HepG2 (cell line): ENCODE measurements at regions not wholly inside any gene's neighbourhood (a gene's known extent, or its start where the extent isn't known, plus 50 kb on each side); places are given as distances from the start of the nearest gene placed in this dataset.

Experiments used
- CBFB ChIP-seq: sonication (generic); formaldehyde crosslinking; IDR thresholded peaks from 2 replicates; pipeline ENCODE4 v1.4.0; 2020; ENCODE audit warnings: missing genetic modification reagents
- CREB1 ChIP-seq, 2 experiments: fragments of 450-650 bp in 1 of 2; IDR thresholded peaks; 2 replicates each; pipeline ENCODE4 v1.6.1; 2016 to 2017; ENCODE audit warnings: control low read depth in 1 of 2, mild to moderate bottlenecking in 1 of 2, missing compliant biosample characterization in 1 of 2, missing genetic modification characterization in 1 of 2
- PREB ChIP-seq: sonication (generic); formaldehyde crosslinking; IDR thresholded peaks from 2 replicates; pipeline ENCODE4 v1.4.0; 2020; ENCODE audit warnings: missing genetic modification reagents
- RAD21 ChIP-seq: fragments of 450-650 bp; formaldehyde crosslinking; IDR thresholded peaks from 2 replicates; pipeline ENCODE4 v1.5.0; 2020; ENCODE audit warnings: mild to moderate bottlenecking
- SNAPC5 ChIP-seq: sonication (generic); formaldehyde crosslinking; IDR thresholded peaks from 2 replicates; pipeline ENCODE4 v1.8.1; 2023; ENCODE audit warnings: mild to moderate bottlenecking, missing genetic modification reagents, borderline replicate concordance
- USF2 ChIP-seq, 2 experiments: sonication (generic) in 1 of 2; formaldehyde crosslinking in 1 of 2; IDR thresholded peaks; 2 replicates each; pipeline versions ENCODE4 v1.5.1 to v1.6.1; 2011 to 2020; ENCODE audit warnings: borderline replicate concordance in 1 of 2, low read depth in 1 of 2, low read length in 1 of 2, mild to moderate bottlenecking in 1 of 2, missing genetic modification reagents in 1 of 2, moderate library complexity in 1 of 2
- YY1 ChIP-seq: IDR thresholded peaks from 2 replicates; pipeline ENCODE4 v1.6.1; 2011; ENCODE audit warnings: low read length, low read depth, moderate library complexity, mild to moderate bottlenecking; ENCODE audit not compliant: insufficient read depth, insufficient replicate concordance
- ZNF614 ChIP-seq: IDR thresholded peaks from 2 replicates; pipeline ENCODE4 v1.6.1; 2018; ENCODE audit warnings: missing biosample characterization, missing genetic modification reagents, inconsistent platforms, borderline replicate concordance
- TF ChIP-seq, protein P1 (sequence below): sonication (generic); formaldehyde crosslinking; IDR thresholded peaks from 2 replicates; pipeline ENCODE4 v1.5.0; 2020; ENCODE audit warnings: mild to moderate bottlenecking, missing genetic modification reagents, moderate library complexity
- TF ChIP-seq, protein P2 (sequence below): sonication (generic); formaldehyde crosslinking; IDR thresholded peaks from 2 replicates; pipeline ENCODE4 v1.8.1; 2023; ENCODE audit warnings: missing genetic modification reagents, inconsistent platforms, borderline replicate concordance

GRCh38 chr2:62382757-62383156 is 123.2 kb downstream of the TMEM17 start:
- no peak for TF ChIP-seq USF2 (IDR thresholded peaks at IDR 0.05; ENCODE audit: low read depth, low read length)
- no peak for TF ChIP-seq USF2 (CRISPR knock-in tag; IDR thresholded peaks at IDR 0.05; ENCODE audit: borderline replicate concordance)
- TF ChIP-seq, protein P1, sequence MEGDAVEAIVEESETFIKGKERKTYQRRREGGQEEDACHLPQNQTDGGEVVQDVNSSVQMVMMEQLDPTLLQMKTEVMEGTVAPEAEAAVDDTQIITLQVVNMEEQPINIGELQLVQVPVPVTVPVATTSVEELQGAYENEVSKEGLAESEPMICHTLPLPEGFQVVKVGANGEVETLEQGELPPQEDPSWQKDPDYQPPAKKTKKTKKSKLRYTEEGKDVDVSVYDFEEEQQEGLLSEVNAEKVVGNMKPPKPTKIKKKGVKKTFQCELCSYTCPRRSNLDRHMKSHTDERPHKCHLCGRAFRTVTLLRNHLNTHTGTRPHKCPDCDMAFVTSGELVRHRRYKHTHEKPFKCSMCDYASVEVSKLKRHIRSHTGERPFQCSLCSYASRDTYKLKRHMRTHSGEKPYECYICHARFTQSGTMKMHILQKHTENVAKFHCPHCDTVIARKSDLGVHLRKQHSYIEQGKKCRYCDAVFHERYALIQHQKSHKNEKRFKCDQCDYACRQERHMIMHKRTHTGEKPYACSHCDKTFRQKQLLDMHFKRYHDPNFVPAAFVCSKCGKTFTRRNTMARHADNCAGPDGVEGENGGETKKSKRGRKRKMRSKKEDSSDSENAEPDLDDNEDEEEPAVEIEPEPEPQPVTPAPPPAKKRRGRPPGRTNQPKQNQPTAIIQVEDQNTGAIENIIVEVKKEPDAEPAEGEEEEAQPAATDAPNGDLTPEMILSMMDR (CRISPR knock-in tag), result no peak
- TF ChIP-seq, protein P2, sequence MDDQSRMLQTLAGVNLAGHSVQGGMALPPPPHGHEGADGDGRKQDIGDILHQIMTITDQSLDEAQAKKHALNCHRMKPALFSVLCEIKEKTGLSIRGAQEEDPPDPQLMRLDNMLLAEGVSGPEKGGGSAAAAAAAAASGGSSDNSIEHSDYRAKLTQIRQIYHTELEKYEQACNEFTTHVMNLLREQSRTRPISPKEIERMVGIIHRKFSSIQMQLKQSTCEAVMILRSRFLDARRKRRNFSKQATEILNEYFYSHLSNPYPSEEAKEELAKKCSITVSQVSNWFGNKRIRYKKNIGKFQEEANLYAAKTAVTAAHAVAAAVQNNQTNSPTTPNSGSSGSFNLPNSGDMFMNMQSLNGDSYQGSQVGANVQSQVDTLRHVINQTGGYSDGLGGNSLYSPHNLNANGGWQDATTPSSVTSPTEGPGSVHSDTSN (CRISPR knock-in tag), result no peak
- no peak for TF ChIP-seq SNAPC5 (CRISPR knock-in tag)
- TF ChIP-seq CREB1 (IDR thresholded peaks at IDR 0.05), result no peak
- no peak for TF ChIP-seq CREB1 (CRISPR knock-in tag; IDR thresholded peaks at IDR 0.05)
- TF ChIP-seq YY1, result no peak
- TF ChIP-seq RAD21, result no peak
- no peak for TF ChIP-seq CBFB
- no peak for TF ChIP-seq ZNF614 (CRISPR knock-in tag)
- no peak for TF ChIP-seq PREB (CRISPR knock-in tag)
